ENCODE measurements at regions not wholly inside any gene's neighbourhood (a gene's known extent, or its start where the extent isn't known, plus 50 kb on each side); places are given as distances from the start of the nearest gene placed in this dataset.

DNA sequence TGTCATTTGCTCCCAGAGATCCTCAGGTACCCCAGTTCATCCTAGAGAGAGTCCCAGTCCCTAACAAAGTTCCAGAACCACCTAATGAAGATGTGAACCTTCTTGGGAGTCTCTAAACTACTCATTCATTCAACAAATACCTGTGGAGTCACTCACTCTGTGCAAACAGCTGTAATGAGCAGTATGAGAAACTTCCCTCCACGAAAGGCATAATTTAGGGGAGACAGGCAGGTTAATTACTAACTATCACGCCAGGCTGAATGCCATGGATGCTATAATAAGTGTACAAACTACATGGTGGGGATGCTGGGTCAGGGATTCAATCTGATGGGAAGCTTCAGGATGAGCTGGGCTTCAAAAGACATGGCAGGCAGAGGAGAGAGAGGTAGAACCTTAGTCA lies 70.1 kb upstream of the AFDN start:
- no peak for DNase-seq

DNA sequence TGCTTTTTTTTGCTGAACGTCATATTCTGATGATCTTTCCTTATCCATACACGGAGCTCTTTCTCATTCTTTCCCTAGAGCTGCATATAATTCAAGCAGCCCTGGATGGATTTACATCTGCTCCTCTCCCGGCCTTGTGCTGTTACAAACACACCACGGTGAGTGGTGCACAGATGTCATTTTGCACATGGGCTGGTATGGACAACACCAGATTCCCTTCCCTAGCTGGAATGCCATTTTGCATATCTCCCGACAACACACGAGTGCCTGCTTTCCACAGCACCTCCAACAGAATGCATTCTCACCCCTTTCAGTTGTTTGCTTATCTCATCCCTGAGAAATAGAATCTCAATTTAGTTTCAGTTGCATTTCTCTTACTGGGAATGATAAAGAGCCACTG lies 69.5 kb upstream of the AFDN start:
- no peak for DNase-seq

DNA sequence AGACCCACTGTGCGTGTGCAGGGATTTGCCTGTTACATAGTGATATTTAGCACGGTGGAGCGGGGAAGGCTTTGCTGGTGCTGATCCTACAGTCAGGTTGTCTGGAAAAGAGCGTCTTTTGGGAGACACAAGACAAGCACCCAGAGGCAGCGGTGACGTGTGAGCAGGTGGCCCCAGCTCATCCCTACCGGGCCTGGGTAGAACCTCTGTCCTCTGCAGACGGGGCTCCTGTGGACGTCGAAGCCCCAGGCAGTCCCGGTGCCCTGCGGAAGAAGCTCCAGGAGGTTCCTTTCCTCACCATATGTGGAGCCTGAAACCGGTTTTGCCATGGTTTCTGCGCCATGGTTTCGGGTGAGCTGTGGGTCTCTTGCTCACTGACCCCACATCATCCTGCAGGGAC lies 68.9 kb upstream of the AFDN start:
- DNase-seq, result no peak

DNA sequence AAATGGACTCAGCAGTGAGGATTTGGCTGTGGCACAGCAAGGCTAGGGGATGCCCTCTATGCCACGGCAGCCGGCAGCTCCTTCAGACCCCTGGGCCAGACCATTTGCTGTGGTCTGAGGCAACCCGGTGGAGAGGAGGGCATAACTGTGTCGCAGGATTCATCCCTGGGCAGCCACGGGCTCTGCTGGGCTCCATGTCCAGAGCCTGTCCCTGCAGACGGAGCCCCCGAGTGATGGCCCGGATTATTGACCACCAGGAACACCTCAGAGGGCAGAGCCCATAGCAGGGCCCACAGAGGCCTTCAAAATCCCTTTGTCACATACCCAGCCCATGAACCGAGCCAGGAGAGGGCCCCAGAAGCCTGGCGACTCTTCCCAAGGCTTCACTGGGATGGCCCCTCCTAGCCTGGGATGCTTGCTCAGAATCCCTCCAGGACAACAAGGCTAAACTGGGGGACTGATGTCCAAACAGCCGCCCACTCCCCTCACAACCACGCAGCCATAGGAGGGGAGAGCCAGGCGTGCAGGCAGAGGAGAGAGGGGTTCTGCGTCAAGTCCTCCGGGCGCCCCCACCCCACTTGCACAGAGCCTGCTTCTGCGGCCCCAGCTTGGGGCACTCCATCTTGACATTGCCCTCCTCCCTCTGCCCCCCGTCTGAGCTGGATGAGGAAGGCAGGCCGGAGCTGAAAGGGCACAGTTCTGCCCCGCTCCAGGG lies 68.2 kb upstream of the AFDN start:
- DNase-seq, result no peak

DNA sequence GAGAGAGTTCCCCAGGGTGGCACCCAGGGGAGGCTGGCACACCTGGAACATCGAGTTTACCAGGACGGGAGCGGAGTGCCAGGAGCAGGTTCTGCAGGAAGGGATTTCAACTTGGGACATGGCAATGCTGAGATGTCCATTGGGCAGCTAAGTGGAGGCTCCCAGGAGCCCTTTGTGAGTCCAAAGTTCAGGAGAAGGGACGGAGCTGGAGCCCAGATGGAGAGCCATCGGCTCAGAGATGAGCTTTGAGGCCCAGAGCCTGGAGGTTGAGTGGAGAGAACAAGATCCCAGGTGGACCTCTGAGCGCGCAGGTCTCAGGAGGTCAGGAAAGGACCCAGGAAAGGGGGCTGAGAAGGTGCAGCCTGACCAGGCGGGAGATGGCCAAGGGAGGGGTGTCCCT lies 67.5 kb upstream of the AFDN start:
- no peak for DNase-seq

GRCh38 chr6:167759912-167760311 lies 66.8 kb upstream of the AFDN start:
- no peak for DNase-seq

DNA sequence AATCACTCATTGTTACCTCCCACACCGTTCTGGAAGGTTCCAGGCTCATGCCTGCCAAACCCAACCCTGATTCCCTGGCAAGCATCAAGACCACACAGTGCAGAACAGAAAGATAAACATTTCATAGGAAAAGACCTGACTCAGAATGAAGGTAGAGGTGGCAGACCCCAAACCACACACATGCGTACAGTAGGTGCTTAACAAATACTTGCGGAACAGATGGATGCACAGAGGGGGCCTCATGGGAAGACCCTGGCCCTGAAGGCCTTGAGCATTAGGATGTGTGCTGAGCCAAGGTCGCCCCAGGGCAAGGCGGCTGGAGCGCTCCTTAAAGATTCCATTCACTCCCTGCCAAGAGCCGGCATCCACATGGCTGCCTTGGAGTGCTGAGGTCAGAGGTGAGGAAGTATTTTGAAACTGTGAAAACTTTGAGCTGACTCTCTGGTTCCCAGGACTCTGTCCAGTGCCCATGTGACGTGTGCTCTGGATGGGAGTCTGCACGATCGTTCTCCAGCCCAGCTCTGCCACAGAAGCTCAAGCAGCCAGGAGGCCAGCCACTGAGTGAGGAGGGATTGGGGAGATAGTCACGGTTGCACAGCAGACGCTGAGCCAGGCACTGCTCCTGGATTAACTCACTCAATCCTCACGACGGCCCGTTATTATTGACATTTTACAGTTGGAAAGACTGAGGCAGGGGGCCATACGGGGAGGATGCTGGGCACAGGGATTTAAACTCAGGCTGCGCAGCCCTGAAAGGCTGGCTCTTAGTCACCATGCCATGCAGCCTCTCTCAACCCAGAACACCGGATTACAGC lies 65.5 kb upstream of the AFDN start:
- DNase-seq, result no peak

- no peak for DNase-seq
These were observed 64.9 kb upstream of the AFDN start for GRCh38 chr6:167761794-167762258.

GRCh38 chr6:167762259-167762962 lies 64.3 kb upstream of the AFDN start:
- DNase-seq, result no peak

- no peak for DNase-seq
These were observed 63.4 kb upstream of the AFDN start for GRCh38 chr6:167763056-167763944.

DNA sequence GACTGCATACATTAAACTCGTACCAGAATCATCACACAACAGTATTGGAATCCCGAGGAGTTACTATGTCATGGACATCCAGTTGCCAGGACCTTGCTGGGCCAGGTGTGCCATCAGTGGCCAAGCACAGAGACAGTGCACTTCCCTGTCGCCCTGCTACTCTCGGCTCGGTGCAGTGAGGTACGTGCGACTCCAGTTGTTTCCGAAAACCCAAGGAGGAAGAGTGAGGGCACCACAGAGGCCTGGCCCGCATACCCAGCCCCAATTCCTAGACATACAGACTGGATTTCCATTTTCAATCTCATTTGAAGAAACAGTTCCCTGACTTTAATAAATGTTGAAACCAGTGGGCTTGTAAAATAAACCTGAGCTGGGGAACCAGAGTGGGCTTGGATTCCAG lies 62.5 kb upstream of the AFDN start:
- no peak for DNase-seq

GRCh38 chr6:167764713-167765479 lies 61.8 kb upstream of the AFDN start:
- DNase-seq, result no peak

DNA sequence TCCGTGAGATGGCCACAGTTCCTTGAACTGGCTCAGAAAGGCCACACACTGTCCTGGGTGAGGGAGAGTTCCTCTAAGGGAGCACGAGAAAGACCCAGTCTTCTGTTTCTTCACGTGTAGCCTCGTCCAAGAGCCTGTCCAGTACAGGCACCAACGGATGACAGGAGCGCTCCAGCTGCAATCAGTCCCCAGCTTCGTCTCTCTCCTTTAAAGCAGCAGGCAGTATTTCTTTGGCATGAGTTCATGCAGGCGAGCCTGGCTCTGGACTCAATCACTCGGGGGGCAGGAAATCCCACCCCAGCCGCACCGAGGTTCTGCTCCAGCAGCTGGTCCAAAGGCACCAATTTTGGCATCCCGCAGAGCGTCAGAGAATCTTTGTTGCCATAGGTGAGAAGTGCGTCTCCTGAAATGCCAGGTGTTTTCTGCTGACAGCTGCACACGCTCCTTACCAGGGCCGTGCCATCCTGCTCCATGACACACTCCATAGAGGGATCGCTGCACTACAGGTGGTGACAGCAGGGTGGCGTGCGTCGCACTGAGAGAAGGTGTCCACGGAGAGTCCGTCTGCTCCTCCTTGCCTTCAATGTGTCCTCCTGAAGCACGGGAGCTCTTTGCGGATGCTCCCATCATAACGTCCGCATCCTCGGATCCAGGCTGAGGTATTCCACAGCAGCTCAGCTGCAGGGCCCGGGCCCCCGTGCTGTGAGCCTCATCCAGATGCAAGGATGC lies 59.6 kb upstream of the AFDN start:
- no peak for DNase-seq

GRCh38 chr6:167767715-167768107 lies 59.0 kb upstream of the AFDN start:
- no peak for DNase-seq

- DNase-seq, result no peak
These were observed 58.1 kb upstream of the AFDN start for GRCh38 chr6:167768471-167769215.

DNA sequence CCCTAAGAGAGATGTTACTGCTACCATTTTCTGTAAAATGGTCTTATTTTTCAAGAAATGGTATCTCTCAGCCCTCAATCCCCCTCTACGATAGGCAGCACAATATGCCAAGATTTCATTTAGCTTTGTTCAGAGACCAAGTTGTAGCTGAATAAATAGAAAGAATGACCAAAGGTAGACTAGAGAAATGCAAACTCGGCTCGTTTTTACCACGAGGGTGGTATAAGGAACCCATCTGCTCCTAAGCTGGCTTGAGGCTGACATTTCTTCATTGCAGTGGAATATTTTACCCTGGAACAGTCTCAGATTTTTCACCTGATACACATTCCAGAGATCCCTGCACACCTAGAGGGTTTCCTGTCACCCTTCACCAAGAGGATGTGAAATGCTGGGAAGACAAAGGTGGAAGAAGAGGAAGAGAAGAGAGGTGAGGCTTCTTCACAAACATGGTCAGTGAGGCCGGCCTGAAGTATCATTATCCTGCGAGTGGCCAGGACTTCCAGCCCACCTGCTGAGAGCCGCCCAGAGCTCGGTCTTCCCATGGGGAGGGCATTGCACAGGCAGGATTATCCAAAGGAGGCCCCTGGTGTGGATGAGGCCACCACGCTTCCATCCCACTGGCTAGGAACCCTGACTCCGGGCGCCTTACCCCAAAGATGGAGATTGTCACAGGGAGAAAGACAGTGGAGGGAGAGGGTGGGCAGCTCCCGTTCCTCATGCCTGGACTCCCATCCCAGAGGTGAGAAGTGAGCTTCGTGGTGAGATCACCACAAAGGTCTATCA lies 57.1 kb upstream of the AFDN start:
- no peak for DNase-seq

DNA sequence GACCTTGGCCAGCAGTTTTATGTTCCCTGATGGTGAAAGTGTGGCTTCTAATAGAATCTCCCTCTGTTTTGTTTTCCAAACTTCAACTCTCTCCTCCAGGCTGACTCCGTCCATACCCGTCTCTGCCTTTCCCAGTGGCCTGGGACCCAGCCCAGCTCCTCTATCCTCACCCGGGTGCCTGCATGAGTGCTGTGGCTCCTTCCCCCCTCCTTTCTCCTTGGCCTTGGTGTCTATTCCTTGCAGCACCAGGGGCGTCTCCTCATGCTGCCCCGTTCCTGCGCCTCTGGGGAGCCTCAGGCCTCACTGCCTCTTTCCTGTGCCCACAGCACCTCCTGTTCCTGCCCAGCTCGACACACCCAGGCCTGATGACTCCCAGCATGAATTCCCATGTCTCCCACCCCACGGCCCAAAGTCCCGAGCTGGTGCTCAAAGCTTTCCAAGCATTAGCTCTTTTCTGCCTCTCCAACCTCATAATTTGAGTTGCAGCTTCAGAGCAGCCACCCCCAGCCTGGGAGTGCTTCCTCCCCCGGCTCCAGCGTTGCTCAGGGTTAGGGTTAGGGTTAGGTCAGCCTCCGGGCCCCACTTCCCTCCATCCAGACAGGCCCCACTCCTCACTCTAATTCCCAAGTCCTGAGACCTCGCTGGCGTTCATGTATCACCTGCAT lies 56.3 kb upstream of the AFDN start:
- DNase-seq, result no peak

- no peak for DNase-seq
These were observed 51.8 kb upstream of the AFDN start for GRCh38 chr6:167774881-167775280.

Measured in right kidney (tissue), 1 donor.